HG02943 (cell line): ENCODE measurements at regions not wholly inside any gene's neighbourhood (a gene's known extent, or its start where the extent isn't known, plus 50 kb on each side); places are given as distances from the start of the nearest gene placed in this dataset.

ENCODE experiments used
- ATAC-seq: cut with Tn5 transposase; IDR thresholded peaks from one replicate; pipeline ENCODE4 v1.9.1; 2021; ENCODE audit warnings: mild to moderate bottlenecking, low read depth, moderate library complexity; ENCODE audit not compliant: unreplicated experiment

DNA sequence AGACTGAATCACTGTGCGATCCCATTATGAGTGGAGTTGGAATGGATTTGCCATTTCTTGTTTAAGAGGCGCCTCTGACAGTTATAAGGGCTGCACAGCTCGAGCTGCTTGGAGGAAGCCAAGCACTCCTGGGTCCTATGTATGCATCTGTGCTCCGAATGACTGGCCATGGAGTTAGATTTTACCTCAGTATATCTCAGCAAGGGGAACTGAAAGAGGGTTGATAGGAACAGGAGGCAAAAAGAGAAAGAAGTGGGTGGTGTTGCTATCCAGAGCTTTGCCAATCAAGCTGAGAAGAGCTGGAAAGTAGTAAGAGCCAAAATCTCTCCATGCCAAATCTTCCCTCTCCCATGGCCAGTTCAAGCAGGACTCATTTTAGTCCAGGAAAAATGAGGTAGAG is 632.0 kb upstream of the KIRREL3 start:
- ATAC-seq, result no peak

DNA sequence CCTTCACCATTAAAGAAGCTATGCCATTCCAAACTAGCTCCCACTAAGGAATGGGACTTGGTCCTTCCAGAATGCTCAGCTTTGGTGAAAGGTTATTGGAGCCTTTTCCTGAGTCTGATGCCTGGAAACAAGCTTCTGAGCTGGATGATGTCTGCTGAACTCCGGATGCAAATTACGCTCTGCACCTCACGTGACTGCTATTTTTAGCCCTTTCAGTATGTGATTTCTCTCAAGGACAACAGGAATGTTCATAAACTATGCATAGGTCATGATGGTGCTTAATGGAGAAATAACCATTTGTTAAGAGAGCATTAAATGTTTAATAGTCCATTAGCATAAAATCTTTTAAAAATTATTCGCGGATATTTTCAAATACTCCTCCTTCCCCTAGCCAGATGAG is 631.4 kb upstream of the KIRREL3 start:
- ATAC-seq, result no peak

DNA sequence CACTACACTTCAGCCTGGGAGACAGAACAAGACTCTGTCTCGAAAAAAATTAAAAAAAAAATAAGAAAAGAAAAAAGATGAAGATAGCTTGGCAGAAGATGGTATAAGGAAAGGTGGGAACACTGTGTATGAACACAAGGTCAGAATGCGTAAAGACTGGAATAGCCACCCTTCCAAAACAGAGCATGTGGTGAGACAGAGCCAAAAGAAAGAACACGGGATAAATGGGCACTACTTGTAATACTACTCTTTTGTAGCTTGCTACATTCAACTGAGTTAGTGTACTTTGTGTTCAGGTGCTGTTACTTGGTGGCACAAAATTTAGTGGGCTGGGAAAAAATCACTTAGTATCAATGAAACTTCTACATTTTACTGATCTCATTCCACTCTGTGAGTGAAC is 628.6 kb upstream of the KIRREL3 start:
- no peak for ATAC-seq

DNA sequence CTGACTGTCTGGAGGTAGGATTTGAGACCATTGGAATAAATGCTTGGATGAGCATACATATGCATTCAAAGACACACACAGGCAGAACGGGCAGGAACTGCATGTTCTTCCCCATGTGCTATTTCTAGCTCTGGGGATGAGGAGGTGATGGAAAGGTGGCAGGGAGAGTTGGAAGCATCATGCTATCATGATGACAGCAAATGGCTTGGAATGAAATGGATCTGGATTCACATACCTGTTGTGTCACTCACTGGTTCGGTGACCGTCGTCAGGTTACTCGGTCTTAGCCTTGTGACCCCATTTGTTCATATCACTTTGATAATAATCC is 627.9 kb upstream of the KIRREL3 start:
- no peak for ATAC-seq

DNA sequence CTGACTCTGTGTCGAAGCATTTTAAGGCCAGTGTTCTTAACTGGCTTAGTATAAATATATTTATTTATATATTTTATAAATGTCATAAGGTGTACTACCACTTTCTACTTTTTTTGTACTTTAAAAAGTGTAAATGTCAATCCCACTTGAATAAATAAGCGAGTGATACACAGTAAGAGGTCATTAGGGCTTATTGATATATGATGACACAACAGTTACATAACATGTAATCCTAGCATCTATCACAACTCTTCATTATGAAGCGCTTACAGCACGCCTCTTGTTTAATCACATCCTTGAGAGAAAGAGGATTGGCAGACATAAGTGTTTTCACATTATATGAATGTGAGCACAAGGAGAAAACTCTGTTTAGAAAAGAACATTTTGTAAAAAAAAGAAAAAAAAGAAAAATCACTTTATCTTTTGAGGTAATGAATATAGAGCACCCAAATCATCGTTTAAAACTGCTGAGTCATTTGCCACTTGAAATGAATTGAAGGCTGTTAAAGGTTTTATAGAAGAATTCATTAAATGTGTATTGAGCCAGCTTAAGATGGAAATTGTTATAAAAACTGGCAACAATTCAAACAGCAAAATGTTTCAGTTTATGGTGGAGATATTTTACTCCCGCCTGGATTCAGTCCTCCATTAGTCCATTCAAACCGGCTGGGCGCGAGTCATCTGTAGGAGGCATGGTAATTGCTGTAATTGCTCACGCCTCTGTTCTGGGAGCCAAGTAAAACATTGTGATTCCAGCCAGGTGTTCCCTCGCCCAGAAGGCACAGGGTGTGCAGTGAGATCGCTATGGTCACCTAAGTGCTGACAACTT is 627.3 kb upstream of the KIRREL3 start:
- ATAC-seq, result no peak

DNA sequence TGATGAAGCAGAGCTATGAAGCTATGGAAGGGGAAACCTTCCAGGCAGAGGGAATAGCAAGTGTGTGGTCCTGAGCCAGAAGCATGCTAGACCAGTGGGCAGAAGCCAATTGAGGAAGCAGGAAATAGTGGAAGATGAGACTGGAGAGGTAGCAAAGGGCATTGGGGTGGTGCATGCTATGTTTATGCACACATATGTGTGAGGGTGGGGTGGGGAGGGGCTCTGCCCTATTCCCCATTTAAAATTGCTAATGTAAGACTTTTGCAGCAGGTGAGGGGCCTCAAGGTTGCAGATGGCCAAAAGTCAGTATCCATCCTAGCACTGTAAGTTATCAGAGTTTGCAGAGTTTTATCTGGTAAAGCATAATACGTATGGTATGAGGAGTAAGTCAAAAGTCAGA is 626.6 kb upstream of the KIRREL3 start:
- no peak for ATAC-seq

DNA sequence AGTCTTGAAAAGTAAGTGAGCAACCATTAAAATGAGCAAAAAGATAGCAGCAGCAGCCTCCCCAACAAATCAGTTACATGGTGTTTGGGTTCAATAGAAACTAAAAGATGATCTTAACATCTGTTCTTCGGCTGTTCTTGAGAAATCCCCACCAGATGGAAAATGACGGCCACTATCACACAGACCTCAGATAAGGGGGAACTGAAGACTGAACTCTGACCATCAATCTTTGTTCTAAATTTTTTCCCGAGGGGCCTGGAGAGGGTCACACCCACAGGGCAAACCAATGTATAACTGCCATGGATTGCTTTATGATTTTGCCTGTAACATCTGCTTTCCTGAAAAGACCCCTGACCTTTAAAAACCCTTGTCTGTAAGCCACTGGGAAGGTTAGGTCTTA is 624.8 kb upstream of the KIRREL3 start:
- ATAC-seq, result no peak

DNA sequence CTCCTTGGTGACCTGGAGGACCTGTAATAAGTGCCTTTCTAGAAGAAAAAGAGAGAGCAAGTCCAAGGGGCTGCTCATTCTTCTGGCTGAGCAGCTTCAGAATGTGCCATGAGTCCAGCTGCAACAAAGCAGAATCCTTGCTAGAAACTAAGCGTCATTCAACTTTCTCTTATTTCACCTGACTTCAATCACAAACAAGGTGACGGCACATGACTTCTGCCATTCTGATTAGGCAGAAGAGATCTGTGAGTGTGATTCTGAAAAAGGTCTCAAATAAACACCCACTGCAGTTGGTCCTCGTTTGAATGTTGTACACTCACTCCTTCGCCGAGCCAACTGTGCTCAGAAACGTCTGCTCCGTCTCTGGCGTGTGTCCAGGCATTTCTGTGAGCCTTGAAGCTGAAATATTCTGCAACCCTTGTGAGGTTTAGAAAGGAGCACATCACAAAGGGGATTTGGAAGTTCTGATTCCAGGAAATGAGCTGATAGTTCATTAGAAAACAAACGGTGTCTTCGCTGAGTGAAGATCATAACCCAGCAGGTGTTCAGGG is 623.8 kb upstream of the KIRREL3 start:
- no peak for ATAC-seq

DNA sequence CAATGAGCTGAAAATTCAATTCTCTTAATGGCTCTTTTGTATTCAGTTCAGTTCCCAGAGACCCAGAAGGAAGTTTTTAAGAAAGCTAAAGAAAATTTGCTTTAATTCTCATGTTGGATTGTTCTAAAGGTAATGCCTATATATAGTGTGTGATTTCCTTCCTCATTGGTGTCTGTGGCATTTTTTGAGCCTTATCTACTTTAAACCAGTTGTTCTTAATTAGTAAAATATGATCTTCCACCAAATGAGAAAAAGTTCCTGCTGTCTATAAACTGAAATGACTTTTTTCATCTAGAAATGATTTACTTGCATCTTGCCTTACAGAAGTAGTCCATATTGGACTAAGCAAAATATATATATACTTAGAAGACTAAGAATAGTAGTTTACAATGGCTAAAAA is 622.1 kb upstream of the KIRREL3 start:
- no peak for ATAC-seq

DNA sequence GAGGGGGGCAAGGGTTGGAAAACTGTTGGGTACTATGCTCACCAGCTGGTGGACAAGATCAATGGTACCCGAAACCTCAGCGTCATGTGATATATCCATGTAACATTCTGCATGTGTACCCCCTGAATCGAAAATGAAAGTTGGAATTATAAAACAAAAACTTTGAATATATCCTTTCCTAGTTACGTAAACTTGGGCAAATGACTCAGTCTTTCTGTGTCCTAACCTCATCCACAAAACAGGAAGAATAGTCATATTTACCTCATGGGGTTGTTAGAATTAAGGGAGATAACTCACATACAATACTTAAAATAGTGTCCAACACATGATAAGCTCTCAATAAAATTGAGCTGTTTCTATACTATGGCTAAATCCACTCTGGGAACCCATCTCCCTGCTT is 620.1 kb upstream of the KIRREL3 start:
- no peak for ATAC-seq

DNA sequence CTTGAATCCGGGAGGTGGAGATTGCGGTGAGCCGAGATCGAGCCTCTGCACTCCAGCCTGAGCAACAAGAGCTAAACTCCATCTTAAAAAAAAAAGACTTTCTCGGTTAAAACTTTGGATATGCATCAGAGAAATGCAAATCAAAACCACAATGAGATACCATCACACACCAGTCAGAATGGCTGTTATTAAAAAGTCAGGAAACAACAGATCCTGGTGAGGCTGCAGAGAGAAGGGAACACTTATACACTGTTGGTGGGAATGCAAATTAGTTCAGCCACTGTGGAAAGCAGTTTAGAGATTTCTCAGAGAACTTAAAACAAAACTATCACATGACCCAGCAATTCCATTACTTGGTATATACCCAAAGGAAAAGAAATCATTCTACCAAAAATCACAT is 619.4 kb upstream of the KIRREL3 start:
- ATAC-seq, result no peak

DNA sequence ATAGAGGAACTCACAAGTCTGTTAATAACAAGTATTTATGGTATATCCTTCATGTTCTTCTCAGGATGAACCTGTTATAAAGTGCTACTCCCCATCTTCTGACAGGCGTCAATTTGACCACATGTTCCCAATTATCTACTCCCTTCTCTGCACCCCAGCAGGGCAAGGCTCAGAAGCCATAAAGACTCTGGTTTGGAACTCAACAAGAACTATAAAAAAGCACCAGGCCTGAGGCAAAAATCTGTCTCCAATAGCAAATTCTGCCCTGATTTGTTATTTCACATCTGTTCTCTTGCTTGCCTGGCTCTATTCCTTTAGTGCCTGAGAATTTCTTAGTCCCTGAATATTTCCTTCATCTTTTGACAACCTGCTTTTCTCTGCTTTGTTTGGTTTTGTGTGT is 618.2 kb upstream of the KIRREL3 start:
- ATAC-seq, result no peak

DNA sequence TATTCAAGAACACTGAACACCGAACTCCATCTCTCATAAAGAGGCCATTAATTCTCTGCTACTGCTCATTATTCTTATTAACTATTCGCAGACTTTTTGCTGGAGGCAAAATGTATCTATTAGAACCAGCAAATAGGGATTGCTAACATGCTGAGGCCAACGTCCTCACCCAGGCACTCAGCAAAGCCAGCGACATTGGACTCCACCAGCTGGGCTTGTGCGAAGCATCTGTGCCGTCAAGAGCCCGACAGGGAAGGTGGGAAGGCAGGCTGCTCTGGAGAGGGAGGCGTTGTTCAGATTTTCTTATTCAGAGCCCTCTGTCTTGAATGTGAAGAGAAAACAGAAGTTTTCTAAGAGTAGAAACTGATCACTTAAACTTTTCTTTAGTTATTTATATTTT is 615.6 kb upstream of the KIRREL3 start:
- ATAC-seq, result no peak

DNA sequence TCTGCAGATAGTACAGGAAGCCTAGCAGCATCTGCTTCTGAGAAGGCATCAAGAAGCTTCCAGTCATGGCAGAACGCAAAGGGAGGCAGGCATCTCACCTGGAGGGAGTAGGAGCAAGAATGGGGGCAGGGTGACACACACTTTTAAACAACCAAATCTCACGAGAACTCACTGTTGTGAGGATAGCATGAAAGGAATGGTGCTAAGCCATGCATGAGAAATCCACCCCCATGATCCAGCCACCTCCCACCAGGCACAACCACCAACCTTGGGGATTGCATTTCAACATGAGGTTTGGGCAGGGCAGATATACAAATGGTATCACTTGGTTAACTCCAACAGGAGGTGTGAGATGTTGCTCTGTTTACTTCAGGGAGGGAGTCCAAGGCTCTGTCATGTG is 612.0 kb upstream of the KIRREL3 start:
- no peak for ATAC-seq

DNA sequence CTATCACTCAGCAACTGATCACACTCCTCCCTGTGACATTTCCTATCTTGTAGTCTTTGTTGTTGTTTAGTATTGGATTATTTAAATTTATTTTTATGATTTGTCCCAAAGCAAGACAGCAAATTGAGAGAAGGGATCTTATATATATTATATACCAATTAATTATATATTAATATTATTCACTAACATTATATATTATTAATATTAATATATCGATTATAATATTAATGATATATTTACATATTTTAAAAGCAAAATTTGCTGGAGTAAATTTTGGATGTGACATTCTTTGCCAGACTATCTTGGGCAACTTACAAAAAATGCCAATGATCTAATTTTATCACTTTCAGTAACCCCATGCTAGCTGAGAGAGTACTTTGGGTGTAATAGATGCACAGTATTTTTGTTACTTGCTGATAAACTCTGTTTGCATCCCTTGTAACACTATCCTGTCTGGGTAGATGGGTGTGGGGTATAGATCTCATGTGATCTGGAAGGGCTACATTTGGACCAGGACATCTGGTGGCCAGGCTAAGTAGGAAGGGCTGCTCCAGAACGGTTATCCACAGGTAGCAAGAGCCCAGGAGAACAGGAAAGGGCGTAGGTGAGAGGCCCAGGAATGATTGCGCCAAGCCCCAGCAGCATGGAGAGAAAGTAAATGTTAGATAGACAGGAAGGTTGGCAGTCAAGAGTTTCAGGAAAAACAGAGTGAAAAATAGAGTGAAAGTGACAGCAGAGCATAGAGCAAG is 608.6 kb upstream of the KIRREL3 start:
- no peak for ATAC-seq

DNA sequence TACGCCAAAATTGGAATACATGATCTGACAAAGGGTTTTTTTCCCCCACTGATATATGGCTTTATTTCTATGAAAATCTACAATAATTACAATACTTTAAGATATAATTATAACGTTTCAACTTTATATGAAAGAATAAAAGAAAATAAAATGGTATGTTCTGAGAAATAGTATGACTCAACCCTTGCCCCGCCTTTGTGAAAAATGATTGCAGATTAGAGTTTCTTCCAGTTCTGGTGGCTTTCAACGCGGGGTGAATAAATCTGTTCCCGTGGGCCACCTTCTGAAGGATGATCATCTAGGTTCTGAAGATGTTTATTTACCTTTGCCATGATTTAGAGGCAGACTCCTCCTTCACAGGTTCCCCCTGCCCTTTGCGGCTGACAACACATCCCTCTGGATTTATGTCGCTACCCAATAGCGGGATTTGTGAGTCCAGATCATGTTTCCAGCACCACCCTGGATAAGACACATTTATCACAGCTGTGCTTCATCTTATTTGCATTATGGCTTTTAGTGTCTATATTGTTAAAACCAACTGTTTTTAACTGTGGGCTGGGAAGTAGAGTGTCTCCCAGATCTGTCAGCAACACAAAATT is 607.0 kb upstream of the KIRREL3 start:
- no peak for ATAC-seq

DNA sequence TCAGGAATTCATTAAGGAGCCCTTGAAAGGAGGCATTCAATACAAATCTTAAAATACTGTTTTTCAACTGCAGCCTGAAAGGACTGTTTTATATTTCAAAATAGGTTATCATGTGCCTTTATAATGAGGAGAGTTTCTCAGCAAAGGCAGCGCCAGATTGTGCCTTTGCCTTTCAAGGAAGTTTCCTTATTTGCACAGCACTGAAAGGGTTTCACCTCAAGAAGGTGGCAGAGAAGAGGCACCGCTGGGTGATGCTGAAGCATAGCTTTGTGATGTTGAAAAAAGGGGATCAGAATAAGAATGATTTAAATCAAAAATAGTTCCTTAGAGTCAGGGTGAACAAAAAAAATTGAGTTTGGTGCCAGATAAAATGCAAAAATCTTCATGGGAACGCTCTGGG is 601.0 kb upstream of the KIRREL3 start:
- no peak for ATAC-seq

DNA sequence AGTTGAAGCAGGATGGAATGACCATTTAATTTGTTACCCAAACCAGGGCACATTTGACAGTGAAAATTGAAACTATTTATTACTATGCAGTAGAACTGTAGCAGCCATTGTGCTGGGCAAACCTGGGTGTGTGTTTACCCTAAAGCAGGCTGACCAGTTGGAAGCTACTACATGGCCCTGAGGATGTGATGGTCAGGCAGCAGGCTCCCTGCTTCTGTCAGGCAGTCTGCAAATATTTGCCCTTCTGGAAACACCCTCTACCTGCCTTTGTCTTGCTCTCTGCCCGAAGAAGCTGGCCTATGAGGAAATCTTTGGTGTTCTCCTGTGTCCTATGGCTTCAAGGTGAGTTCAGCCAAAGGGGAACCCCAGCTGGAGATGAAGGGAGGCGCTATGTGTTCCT is 600.1 kb upstream of the KIRREL3 start:
- no peak for ATAC-seq

DNA sequence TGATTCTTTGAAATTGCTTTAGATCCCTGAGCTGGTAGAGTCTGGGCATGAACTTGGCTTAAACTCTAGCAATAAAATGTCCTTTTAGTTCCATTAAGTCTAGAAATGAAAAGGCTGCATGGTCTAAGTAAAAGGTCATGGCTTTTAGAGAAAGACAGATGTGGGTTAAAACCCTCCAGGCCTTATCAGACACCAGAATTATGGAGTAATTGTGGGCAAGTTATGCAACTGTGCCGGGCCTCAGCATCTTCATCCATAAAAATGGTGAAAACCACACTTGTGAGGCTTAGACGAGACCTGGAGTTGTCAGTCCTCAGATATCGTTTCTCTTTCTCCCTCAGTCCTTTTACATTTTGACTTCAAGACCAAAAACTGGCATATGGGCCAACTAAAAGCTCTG is 597.9 kb upstream of the KIRREL3 start:
- no peak for ATAC-seq

DNA sequence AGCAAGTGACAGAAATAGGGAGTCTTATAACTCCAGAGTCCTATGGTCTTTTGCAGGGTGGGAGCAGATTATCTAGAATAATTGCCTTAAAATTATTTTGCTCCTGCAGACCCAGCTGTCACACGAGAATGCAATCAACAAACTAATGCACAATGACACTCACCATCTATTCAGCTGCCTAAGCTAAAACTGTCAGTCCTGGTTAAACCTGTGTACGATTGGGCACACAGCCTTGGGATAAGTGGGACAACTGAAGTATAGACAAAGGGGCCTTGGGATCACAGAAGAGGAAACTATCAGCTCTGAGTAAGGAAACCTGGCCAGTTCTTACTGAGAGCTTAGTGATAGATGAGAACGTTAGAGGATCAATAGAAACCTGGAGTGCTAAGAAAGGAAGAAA is 595.9 kb upstream of the KIRREL3 start:
- no peak for ATAC-seq

DNA sequence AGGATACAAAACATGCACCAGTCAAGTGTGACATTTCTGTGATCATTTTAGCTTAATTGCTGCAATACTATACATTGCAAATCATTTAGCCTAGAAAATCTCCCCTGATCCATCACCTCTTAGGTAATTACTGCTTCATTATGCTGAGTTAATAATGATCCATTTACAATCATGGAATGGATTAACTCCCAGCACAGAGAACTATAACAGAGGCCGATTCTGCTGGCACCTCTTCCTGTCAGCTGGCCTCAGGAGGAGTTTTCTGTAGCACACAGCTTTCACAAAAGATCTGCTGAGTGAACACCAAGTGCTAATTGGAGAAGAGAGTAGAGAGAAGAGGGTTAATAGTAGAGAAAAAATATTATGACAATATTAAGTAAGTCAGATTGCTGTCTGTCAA is 591.8 kb upstream of the KIRREL3 start:
- no peak for ATAC-seq

DNA sequence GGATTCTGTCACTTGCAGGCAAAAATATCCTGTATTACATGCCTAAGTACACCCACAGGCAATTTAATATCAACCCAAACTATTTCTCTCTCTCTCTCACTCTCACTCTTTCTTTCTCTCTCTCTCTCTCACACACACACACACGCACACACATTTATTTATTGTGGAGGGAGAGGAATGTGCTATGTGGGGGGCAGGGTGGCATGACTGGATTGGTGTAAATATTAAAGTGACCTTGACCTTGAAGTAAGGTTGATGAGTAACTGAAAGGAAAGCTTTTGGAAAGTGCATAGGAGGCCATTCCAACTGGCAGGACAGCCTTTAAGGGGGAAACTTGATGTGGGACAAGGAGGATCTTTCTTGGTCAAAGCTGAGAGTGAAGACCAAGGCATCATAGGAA is 589.7 kb upstream of the KIRREL3 start:
- ATAC-seq, result no peak
